Bronchial epithelial cell (primary cell): ENCODE measurements at regions not wholly inside any gene's neighbourhood (a gene's known extent, or its start where the extent isn't known, plus 50 kb on each side); places are given as distances from the start of the nearest gene placed in this dataset.

ENCODE experiments used
- DNase-seq: peaks from one replicate; pipeline ENCODE4 v3.0.0-alpha.2; 2010; ENCODE audit warnings: low read depth
- FAIRE-seq: peaks from 2 replicates; lab custom pipeline; 2011; peaks lifted over from hg19 to GRCh38; lab: Jason Lieb, UNC
- H3K27me3 ChIP-seq: 2 replicates; pipeline ENCODE4 v1.5.1; 2011; ENCODE audit warnings: low read length; ENCODE audit not compliant: control insufficient read depth, insufficient read depth
- H3K36me3 ChIP-seq: 2 replicates; pipeline ENCODE4 v1.5.1; 2011; ENCODE audit warnings: low read length; ENCODE audit not compliant: control insufficient read depth, insufficient read depth
- H3K4me3 ChIP-seq: 2 replicates; pipeline ENCODE4 v1.5.1; 2011; ENCODE audit warnings: mild to moderate bottlenecking, low read depth, low read length, control low read depth
- TF ChIP-seq, protein P1 (sequence below): IDR thresholded peaks from 2 replicates; pipeline ENCODE4 v1.5.1; 2011; ENCODE audit warnings: mild to moderate bottlenecking, moderate library complexity, low read length, control low read depth, inconsistent platforms; ENCODE audit not compliant: insufficient read depth, severe bottlenecking

DNA sequence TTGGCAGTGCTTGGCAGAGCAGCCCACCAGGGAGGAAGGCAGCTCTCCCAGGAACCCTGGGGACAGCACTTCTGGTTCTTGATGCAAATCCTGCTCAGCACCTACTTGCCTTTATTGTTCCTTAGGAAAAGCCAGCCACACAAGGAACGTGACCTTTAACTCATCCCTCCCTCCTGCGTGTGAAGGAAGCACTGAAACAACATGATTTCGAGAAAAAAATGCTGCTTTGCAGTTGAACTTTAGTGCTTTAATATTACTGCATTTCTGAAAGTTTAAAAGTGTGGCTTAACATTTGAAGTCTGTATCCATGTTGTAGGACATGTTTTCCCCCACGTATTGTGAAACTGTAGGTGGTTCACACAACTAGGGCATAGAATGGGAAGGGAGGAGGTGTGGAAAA lies 50.4 kb upstream of the CTNNB1 start:
- no peak overlapping the region for H3K4me3 ChIP-seq
- H3K27me3 ChIP-seq: no peaks in the 10 kb centered on the region
- TF ChIP-seq, protein P1, sequence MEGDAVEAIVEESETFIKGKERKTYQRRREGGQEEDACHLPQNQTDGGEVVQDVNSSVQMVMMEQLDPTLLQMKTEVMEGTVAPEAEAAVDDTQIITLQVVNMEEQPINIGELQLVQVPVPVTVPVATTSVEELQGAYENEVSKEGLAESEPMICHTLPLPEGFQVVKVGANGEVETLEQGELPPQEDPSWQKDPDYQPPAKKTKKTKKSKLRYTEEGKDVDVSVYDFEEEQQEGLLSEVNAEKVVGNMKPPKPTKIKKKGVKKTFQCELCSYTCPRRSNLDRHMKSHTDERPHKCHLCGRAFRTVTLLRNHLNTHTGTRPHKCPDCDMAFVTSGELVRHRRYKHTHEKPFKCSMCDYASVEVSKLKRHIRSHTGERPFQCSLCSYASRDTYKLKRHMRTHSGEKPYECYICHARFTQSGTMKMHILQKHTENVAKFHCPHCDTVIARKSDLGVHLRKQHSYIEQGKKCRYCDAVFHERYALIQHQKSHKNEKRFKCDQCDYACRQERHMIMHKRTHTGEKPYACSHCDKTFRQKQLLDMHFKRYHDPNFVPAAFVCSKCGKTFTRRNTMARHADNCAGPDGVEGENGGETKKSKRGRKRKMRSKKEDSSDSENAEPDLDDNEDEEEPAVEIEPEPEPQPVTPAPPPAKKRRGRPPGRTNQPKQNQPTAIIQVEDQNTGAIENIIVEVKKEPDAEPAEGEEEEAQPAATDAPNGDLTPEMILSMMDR: no peak
- DNase-seq (no peak), FAIRE-seq (peak; percentile 36)
- H3K36me3 ChIP-seq: no peaks in the 10 kb centered on the region
